Endothelial cell of umbilical vein (primary cell): ENCODE measurements at regions not wholly inside any gene's neighbourhood (a gene's known extent, or its start where the extent isn't known, plus 50 kb on each side); places are given as distances from the start of the nearest gene placed in this dataset.

Experiments used
- BruUV-seq: library from RNA; stranded (reverse); fragments of 400-500 nt; replicated peaks from 2 replicates; lab custom pipeline; 2021; lab: Mats Ljungman, UMichigan
- CTCF ChIA-PET: fragments of 300-600, 350-600 bp; sonication (Branson Sonifier 250); formaldehyde crosslinking; loops from one replicate; lab custom pipeline; 2021; ENCODE audit warnings: antibody characterized with exemption, inconsistent platforms; lab: Charles Lee
- POLR2A ChIA-PET: fragments of 300-600, 350-600 bp; sonication (Branson Sonifier 250); formaldehyde crosslinking; loops from one replicate; lab custom pipeline; 2021; ENCODE audit warnings: antibody characterized with exemption, inconsistent platforms; lab: Charles Lee
- DNase-seq: peaks from one replicate; pipeline ENCODE4 v3.0.0-alpha.2; 2011; ENCODE audit warnings: low read depth, low spot score
- FAIRE-seq: peaks from 2 replicates; lab custom pipeline; 2011; peaks lifted over from hg19 to GRCh38; lab: Jason Lieb, UNC
- H2AFZ ChIP-seq: 2 replicates; pipeline ENCODE4 v1.6.0; 2012; ENCODE audit warnings: low read depth, low read length, control low read depth, inconsistent platforms
- H3K27ac ChIP-seq: 2 replicates; pipeline ENCODE4 v1.5.1; 2011; ENCODE audit warnings: low read depth, mild to moderate bottlenecking, control low read depth, low read length, moderate library complexity; ENCODE audit not compliant: insufficient read depth
- H3K27me3 ChIP-seq, 2 experiments: 2 replicates each; pipeline versions ENCODE4 v1.6.0 to v1.6.1; 2011; ENCODE audit warnings: low read length in 2 of 2, mixed read lengths in 1 of 2; ENCODE audit not compliant: control insufficient read depth in 2 of 2, insufficient read depth in 2 of 2
- H3K36me3 ChIP-seq, 2 experiments: 2 replicates in 1 of 2; 3 replicates in 1 of 2; pipeline ENCODE4 v1.5.1; 2011; ENCODE audit warnings: low read length in 2 of 2, mild to moderate bottlenecking in 1 of 2, moderate library complexity in 1 of 2; ENCODE audit not compliant: control insufficient read depth in 2 of 2, insufficient read depth in 2 of 2; ENCODE audit errors: extremely low read depth in 1 of 2
- H3K4me1 ChIP-seq: 3 replicates; pipeline ENCODE4 v1.5.1; 2011; ENCODE audit warnings: mild to moderate bottlenecking, low read length; ENCODE audit not compliant: control insufficient read depth, insufficient read depth; ENCODE audit errors: extremely low read depth
- H3K4me2 ChIP-seq: 2 replicates; pipeline ENCODE4 v1.6.1; 2011; ENCODE audit warnings: low read length, control low read depth, mixed read lengths; ENCODE audit not compliant: insufficient read depth
- H3K4me3 ChIP-seq, 3 experiments: fragments of 200-600 bp in 1 of 3; sonication (generic), shearing (Covaris generic) in 1 of 3; replicated peaks in 1 of 3; 2 replicates each; pipeline ENCODE4 v1.5.1; 2011 to 2016; ENCODE audit warnings: control low read depth in 3 of 3, low read length in 3 of 3, mild to moderate bottlenecking in 2 of 3, inconsistent platforms in 1 of 3, low read depth in 1 of 3, moderate library complexity in 1 of 3; ENCODE audit not compliant: insufficient read depth in 1 of 3
- H3K79me2 ChIP-seq: 2 replicates; pipeline ENCODE4 v1.6.0; 2012; ENCODE audit warnings: low read length, inconsistent platforms; ENCODE audit not compliant: control insufficient read depth, insufficient read depth
- H3K9ac ChIP-seq: replicated peaks from 2 replicates; pipeline ENCODE3; 2011; ENCODE audit warnings: low read length, control low read depth; ENCODE audit not compliant: insufficient read depth; ENCODE audit errors: extremely low read depth
- H3K9me1 ChIP-seq: replicated peaks from 3 replicates; pipeline ENCODE4 v1.6.0; 2011; ENCODE audit warnings: mild to moderate bottlenecking, low read length; ENCODE audit not compliant: control insufficient read depth, insufficient read depth; ENCODE audit errors: extremely low read depth
- H3K9me3 ChIP-seq: replicated peaks from 2 replicates; pipeline ENCODE4 v1.5.1; 2012; ENCODE audit warnings: low read length, inconsistent platforms; ENCODE audit not compliant: control insufficient read depth, insufficient read depth
- H4K20me1 ChIP-seq: replicated peaks from 2 replicates; pipeline ENCODE3; 2011; ENCODE audit warnings: mild to moderate bottlenecking, low read length; ENCODE audit not compliant: control insufficient read depth, insufficient read depth; ENCODE audit errors: extremely low read depth
- EZH2 ChIP-seq: IDR thresholded peaks from 2 replicates; pipeline ENCODE4 v1.6.1; 2012; ENCODE audit warnings: borderline replicate concordance, low read depth, mild to moderate bottlenecking, moderate library complexity, low read length, inconsistent platforms; ENCODE audit not compliant: severe bottlenecking
- FOS ChIP-seq: IDR thresholded peaks from 2 replicates; pipeline ENCODE4 v1.6.1; 2011; ENCODE audit warnings: mild to moderate bottlenecking, low read length, moderate library complexity, borderline replicate concordance; ENCODE audit not compliant: insufficient read depth
- GATA2 ChIP-seq: IDR thresholded peaks from 2 replicates; pipeline ENCODE4 v1.7.0; 2011; ENCODE audit warnings: low read depth, mild to moderate bottlenecking, moderate library complexity, mixed read lengths, low read length; ENCODE audit not compliant: insufficient read length, insufficient read depth
- JUN ChIP-seq: IDR thresholded peaks from 2 replicates; pipeline ENCODE4 v1.6.1; 2011; ENCODE audit warnings: borderline replicate concordance, low read depth; ENCODE audit not compliant: insufficient read length, insufficient read depth
- MAX ChIP-seq: IDR thresholded peaks from 2 replicates; pipeline ENCODE4 v1.6.1; 2011; ENCODE audit not compliant: insufficient read depth, insufficient read length
- MYC ChIP-seq: IDR thresholded peaks from one replicate; pipeline ENCODE4 v1.6.1; 2011; ENCODE audit warnings: mild to moderate bottlenecking, low read depth, low read length
- POLR2A ChIP-seq: IDR thresholded peaks from 2 replicates; pipeline ENCODE4 v1.6.1; 2012; ENCODE audit warnings: low read depth, mild to moderate bottlenecking, control low read depth, low read length
- POLR2AphosphoS5 ChIP-seq: IDR thresholded peaks from 2 replicates; pipeline ENCODE4 v1.6.1; 2012; ENCODE audit warnings: low read depth, mild to moderate bottlenecking, control low read depth, low read length, moderate library complexity; ENCODE audit not compliant: insufficient read depth
- dilution Hi-C: fragments of 300-500 bp; cut with MboI; formaldehyde crosslinking; loops from one replicate; pipeline ENCODE4 v1.15.0; 2019; ENCODE audit warnings: low sequenced_read_pairs; ENCODE audit not compliant: extremely low pct_ligation_motif_present
- intact Hi-C: fragments of 100-400 bp; cut with micrococcal nuclease; formaldehyde crosslinking; loops from one replicate; pipeline ENCODE4 v1.10.0; 2022
- TF ChIP-seq, protein P1 (sequence below), 2 donors: IDR thresholded peaks; 1 replicate in 1 of 2; 2 replicates in 1 of 2; pipeline ENCODE4 v1.5.1; 2011; ENCODE audit warnings: low read length in 2 of 2, mild to moderate bottlenecking in 2 of 2, moderate library complexity in 2 of 2, control low read depth in 1 of 2, inconsistent platforms in 1 of 2, low read depth in 1 of 2; ENCODE audit not compliant: insufficient read depth in 1 of 2; ENCODE audit errors: extremely low read depth in 1 of 2

DNA sequence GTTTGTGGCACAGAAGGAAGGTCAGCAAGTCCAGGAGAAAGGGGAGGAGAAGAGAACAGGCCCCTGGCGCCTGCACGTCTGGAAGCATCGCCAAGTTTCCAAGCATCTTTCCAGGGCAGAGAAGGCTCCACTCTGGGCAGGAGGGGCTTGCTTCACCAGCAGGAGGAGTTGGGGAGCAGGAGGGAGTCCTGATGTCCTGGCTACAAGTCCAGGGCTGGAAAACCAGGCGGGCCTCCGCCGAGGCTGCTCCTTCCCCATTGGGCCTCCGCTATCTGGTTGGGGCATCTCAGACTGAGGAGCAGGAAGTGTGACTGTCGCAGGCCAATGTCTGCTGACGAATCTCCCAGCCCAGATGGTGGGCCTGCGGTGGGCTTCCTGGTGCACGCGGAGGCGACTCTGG is 421.9 kb downstream of the PREX1 start:
- CTCF ChIA-PET: no interaction called here
- no TSS peak for BruUV-seq
- no peaks in the 10 kb centered on the region for H3K9me3 ChIP-seq
- TF ChIP-seq GATA2 (no peak), MYC (no peak)
- H3K9ac ChIP-seq: no peak overlapping the region
- H4K20me1 ChIP-seq: no peaks in the 10 kb centered on the region
- FAIRE-seq (no peak), DNase-seq (no peak)
- H3K27me3 ChIP-seq: peaks cover 1 to 5% of the 10 kb centered on the region in 2 experiments
- H3K9me1 ChIP-seq: no peaks in the 10 kb centered on the region
- no peak overlapping the region for H2AFZ ChIP-seq
- H3K4me2 ChIP-seq: no peak overlapping the region
- no peaks in the 10 kb centered on the region for H3K4me1 ChIP-seq
- POLR2A ChIA-PET: no interaction called here
- H3K27ac ChIP-seq: no peak overlapping the region
- H3K4me3 ChIP-seq: no peak overlapping the region
- no peaks in the 10 kb centered on the region for H3K79me2 ChIP-seq
- dilution Hi-C loops: no loop called here
- no peaks in the 10 kb centered on the region for H3K36me3 ChIP-seq
- intact Hi-C loops: no loop called here

DNA sequence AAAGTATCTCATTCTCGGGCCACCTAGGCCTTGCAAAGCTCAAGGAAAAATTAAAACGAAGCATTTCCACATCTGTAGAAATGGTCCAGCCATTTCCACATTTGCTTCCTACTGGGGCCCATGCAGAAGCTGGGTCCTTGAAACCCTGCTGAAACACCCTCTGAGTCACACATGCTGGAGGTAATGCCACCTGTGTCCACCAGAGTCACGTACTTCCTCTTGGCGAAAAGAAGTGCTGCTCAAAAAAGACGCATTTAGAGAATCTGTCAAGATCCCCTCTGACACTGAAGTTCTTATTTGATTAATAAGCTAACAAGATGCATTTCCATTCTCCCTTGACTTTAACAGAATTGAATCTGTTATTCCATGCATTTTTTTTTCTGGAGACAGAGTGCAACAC is 423.2 kb downstream of the PREX1 start:
- no peak overlapping the region for H3K27ac ChIP-seq
- POLR2A ChIA-PET: no interaction called here
- no peaks in the 10 kb centered on the region for H4K20me1 ChIP-seq
- H3K9me3 ChIP-seq: no peaks in the 10 kb centered on the region
- TF ChIP-seq EZH2: no peak
- no peak for TF ChIP-seq POLR2A
- no peak for TF ChIP-seq MYC
- no peak for TF ChIP-seq GATA2
- TF ChIP-seq MAX: no peak
- TF ChIP-seq POLR2AphosphoS5: no peak
- TF ChIP-seq JUN: no peak
- no peak for TF ChIP-seq FOS
- TF ChIP-seq, protein P1, sequence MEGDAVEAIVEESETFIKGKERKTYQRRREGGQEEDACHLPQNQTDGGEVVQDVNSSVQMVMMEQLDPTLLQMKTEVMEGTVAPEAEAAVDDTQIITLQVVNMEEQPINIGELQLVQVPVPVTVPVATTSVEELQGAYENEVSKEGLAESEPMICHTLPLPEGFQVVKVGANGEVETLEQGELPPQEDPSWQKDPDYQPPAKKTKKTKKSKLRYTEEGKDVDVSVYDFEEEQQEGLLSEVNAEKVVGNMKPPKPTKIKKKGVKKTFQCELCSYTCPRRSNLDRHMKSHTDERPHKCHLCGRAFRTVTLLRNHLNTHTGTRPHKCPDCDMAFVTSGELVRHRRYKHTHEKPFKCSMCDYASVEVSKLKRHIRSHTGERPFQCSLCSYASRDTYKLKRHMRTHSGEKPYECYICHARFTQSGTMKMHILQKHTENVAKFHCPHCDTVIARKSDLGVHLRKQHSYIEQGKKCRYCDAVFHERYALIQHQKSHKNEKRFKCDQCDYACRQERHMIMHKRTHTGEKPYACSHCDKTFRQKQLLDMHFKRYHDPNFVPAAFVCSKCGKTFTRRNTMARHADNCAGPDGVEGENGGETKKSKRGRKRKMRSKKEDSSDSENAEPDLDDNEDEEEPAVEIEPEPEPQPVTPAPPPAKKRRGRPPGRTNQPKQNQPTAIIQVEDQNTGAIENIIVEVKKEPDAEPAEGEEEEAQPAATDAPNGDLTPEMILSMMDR (IDR thresholded peaks at IDR 0.05; ENCODE audit: extremely low read depth in 1 of 2, insufficient read depth in 1 of 2, low read depth in 1 of 2, low read length in 2 of 2): no peak
- intact Hi-C loops: no loop called here
- no peak overlapping the region for H3K4me2 ChIP-seq
- peaks cover 0 to 5% of the 10 kb centered on the region in 2 experiments for H3K27me3 ChIP-seq
- no TSS peak for BruUV-seq
- H3K9ac ChIP-seq: no peak overlapping the region
- H3K4me3 ChIP-seq: no peak overlapping the region
- FAIRE-seq (no peak), DNase-seq (no peak)
- CTCF ChIA-PET: no interaction called here
- H3K79me2 ChIP-seq: no peaks in the 10 kb centered on the region
- H2AFZ ChIP-seq: no peak overlapping the region
- dilution Hi-C loops: no loop called here
- no peaks in the 10 kb centered on the region for H3K36me3 ChIP-seq
- no peaks in the 10 kb centered on the region for H3K4me1 ChIP-seq
- H3K9me1 ChIP-seq: no peaks in the 10 kb centered on the region
